Brain microvascular endothelial cell (primary cell): ENCODE measurements at regions not wholly inside any gene's neighbourhood (a gene's known extent, or its start where the extent isn't known, plus 50 kb on each side); places are given as distances from the start of the nearest gene placed in this dataset.

Source experiments
- DNase-seq: peaks from one replicate; pipeline ENCODE4 v3.0.0-alpha.2; 2020
- H3K27ac ChIP-seq: fragments of 250-450 bp; sonication (Bioruptor Pico); 2 replicates; pipeline ENCODE4 v1.5.1; 2020; ENCODE audit warnings: mild to moderate bottlenecking, moderate library complexity
- H3K27me3 ChIP-seq: fragments of 250-450 bp; sonication (Bioruptor Pico); replicated peaks from 2 replicates; pipeline ENCODE4 v1.5.1; 2020; ENCODE audit warnings: mild to moderate bottlenecking
- H3K36me3 ChIP-seq: fragments of 250-450 bp; sonication (Bioruptor Pico); replicated peaks from 2 replicates; pipeline ENCODE4 v1.5.1; 2020; ENCODE audit warnings: mild to moderate bottlenecking
- H3K4me3 ChIP-seq: 2 replicates; pipeline ENCODE4 v1.5.1; 2011; ENCODE audit warnings: low read depth, mild to moderate bottlenecking, control low read depth, low read length, moderate library complexity
- in situ Hi-C: cut with HindIII; loops from 2 replicates; pipeline ENCODE4 v1.10.0; 2017; ENCODE audit warnings: low sequenced_read_pairs, low pct_ligation_motif_present
- TF ChIP-seq, protein P1 (sequence below): IDR thresholded peaks from 2 replicates; pipeline ENCODE4 v1.5.1; 2011; ENCODE audit warnings: low read depth, mild to moderate bottlenecking, moderate library complexity, low read length, control low read depth, inconsistent platforms; ENCODE audit errors: missing control alignments

DNA sequence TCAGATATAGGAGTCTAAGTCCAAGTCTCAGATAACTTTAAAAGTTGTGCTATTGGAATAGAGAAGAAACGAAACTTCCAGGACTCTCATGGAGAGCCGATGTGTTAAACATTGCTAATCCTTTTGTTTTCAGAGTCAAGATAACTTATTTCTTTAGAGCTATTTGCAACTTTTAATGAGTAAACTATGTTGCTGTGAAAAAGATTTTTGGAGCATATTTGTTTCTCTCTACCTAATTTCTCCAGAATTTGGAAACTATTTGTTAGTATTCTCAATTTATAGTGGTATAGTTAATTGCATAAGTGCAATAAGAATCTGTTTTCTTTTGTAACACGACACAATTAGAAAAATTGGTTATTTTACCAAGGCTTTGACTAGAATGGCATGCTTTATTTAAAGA is 588.9 kb downstream of the NTRK3 start:
- Histone ChIP-seq H3K36me3 (no peaks in the 10 kb centered on the region), H3K27me3 (no peaks in the 10 kb centered on the region), H3K27ac (no peak overlapping the region), H3K4me3 (no peak overlapping the region)
- DNase-seq, result no peak
- TF ChIP-seq, protein P1, sequence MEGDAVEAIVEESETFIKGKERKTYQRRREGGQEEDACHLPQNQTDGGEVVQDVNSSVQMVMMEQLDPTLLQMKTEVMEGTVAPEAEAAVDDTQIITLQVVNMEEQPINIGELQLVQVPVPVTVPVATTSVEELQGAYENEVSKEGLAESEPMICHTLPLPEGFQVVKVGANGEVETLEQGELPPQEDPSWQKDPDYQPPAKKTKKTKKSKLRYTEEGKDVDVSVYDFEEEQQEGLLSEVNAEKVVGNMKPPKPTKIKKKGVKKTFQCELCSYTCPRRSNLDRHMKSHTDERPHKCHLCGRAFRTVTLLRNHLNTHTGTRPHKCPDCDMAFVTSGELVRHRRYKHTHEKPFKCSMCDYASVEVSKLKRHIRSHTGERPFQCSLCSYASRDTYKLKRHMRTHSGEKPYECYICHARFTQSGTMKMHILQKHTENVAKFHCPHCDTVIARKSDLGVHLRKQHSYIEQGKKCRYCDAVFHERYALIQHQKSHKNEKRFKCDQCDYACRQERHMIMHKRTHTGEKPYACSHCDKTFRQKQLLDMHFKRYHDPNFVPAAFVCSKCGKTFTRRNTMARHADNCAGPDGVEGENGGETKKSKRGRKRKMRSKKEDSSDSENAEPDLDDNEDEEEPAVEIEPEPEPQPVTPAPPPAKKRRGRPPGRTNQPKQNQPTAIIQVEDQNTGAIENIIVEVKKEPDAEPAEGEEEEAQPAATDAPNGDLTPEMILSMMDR, result no peak
- in situ Hi-C loops, result no loop called here

DNA sequence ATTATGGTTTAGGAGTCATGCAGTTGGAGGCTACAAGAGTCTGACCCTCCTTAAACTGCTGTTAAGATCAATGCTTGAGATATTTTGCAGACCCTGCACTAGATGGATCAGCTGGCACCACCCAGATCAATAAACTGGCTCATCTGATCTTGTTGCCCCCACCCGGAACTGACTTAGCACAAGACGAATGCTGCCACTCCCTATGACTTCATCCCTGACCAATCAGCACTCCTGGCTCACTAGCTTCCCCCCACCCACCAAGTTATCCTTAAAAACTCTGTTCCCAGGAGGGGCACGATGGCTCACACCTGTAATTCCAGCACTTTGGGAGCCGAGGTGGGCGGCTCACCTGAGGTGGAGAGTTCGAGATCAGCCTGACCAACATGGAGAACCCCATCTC is 594.0 kb downstream of the NTRK3 start:
- no peaks in the 10 kb centered on the region for H3K27me3 ChIP-seq
- H3K36me3 ChIP-seq, result no peaks in the 10 kb centered on the region
- TF ChIP-seq, protein P1, result no peak
- no peak overlapping the region for H3K27ac ChIP-seq
- H3K4me3 ChIP-seq, result no peak overlapping the region
- DNase-seq, result no peak
- in situ Hi-C loops, result no loop called here

DNA sequence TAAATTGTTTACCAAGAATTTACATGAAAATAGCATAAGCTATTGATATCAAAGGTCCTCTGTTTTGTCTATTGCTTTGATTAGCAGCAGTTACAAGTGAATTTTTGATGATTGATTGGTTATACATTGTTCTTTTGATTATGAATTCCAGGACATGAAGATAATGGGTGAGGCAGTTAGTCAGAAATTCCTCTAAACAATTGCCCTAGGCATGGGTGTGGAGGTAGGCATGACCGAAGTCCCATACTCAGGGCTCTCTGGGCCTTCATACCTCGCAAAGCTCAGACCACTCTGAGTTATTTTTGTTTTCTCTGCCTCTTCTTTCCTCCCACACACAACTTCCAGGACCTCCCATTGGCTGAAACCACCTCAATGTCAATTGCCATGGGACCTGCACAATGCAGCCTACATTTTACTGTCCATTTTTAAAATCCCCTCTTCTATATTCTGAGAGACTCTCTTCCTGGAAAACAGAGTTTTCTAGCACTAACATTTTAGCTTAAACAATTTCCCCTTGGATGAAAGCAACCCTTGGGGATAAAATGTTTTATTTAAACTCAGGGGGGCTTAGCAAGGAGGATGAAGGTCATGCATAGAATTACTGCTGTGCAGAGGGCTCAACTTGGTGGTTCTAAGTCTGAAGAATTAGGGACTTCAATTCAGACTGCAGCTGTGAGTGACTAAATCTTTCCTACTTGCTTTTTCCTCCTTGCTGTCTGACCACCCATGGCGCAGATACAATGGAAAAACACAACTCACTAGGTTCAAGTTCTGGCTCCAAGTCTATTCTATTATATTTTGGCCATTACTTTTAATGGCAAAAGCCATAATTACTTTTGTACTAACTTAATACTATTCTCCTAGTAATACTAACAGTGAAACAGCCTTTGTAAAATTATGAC is 594.8 kb downstream of the NTRK3 start:
- DNase-seq, result no peak
- no peaks in the 10 kb centered on the region for H3K27me3 ChIP-seq
- no peak overlapping the region for H3K27ac ChIP-seq
- TF ChIP-seq, protein P1, result no peak
- no peaks in the 10 kb centered on the region for H3K36me3 ChIP-seq
- in situ Hi-C loops, result no loop called here
- H3K4me3 ChIP-seq, result no peak overlapping the region

DNA sequence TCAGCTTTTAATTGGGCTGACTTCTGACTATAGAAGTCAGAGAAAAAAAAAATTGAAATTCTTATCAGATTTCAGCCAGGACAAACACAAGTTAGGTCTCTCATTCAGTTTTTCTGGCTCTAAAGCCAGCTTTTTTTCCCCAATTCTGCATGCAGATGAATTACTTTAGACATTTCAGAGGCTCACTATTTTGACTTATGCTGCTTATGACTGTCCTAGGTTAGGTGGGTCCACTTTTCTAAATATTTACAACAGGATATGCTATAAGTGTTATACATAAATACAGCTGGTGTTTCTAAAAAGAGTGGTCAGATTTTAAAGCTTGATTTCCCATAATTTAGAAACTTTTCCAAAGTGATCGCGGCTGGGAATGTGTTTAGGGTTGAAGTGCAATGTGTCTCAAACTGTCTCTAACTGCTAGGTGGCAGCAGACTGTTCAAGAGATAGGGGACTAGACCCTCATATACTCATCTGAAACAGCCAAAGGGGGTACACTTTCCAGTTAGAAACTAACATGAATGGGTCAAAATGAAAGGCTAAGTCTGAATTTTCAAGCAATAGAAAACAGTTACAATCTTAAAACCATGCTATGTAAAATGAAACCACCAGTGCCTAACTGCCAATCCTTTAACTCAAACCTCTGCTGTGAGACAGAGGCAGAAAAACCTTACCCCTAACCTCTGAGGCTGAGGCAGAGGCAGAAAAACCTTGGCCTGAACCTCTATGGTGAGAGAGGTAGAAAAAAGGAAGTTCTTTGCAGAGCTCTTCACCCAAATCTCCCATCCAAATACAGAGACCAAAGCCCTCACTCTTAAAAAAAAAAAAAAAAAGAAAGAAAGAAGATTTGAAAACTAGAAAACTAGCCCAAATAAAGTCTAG is 596.0 kb downstream of the NTRK3 start:
- no peak for DNase-seq
- TF ChIP-seq, protein P1, result no peak
- Histone ChIP-seq H3K27me3 (no peaks in the 10 kb centered on the region), H3K36me3 (no peaks in the 10 kb centered on the region), H3K4me3 (no peak overlapping the region), H3K27ac (no peak overlapping the region)
- in situ Hi-C loops, result no loop called here

DNA sequence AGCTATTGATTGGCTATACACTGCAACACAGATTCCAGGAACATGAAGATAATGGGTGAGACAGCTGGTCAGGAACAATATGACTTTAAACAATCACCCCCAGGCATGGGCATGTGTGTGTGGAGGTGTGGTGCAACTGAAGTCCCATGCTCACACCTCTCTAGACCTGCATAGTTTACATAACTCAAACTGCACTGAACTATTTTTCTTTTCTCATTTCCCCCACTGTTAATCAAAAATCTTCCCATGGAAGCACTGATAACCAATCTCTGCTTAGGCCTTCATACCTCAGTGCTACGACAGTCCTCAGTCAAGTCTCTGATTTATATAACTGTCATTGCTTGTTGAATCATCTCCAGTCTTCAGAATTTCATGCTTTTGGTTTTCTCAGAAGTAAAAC is 600.2 kb downstream of the NTRK3 start:
- TF ChIP-seq, protein P1, result no peak
- H3K27me3 ChIP-seq, result no peaks in the 10 kb centered on the region
- DNase-seq, result no peak
- no peak overlapping the region for H3K27ac ChIP-seq
- in situ Hi-C loops, result no loop called here
- no peaks in the 10 kb centered on the region for H3K36me3 ChIP-seq
- no peak overlapping the region for H3K4me3 ChIP-seq
